Vagina (tissue), 2 donors: ENCODE measurements at regions not wholly inside any gene's neighbourhood (a gene's known extent, or its start where the extent isn't known, plus 50 kb on each side); places are given as distances from the start of the nearest gene placed in this dataset.

Source experiments
- POLR2A ChIP-seq, 2 donors: fragments of 450-650 bp; IDR thresholded peaks; one replicate each; pipeline ENCODE4 v1.6.1; 2017; ENCODE audit warnings: antibody characterized with exemption in 2 of 2, mild to moderate bottlenecking in 2 of 2, moderate library complexity in 2 of 2
- TF ChIP-seq, protein P1 (sequence below), 3 experiments: fragments of 450-650 bp in 2 of 3; fragments of 200-600 bp in 1 of 3; sonication (generic) in 1 of 3; IDR thresholded peaks; one replicate each; pipeline ENCODE4 v1.5.1; 2017 to 2019; ENCODE audit warnings: antibody characterized with exemption in 3 of 3, mild to moderate bottlenecking in 2 of 3, moderate library complexity in 2 of 3

DNA sequence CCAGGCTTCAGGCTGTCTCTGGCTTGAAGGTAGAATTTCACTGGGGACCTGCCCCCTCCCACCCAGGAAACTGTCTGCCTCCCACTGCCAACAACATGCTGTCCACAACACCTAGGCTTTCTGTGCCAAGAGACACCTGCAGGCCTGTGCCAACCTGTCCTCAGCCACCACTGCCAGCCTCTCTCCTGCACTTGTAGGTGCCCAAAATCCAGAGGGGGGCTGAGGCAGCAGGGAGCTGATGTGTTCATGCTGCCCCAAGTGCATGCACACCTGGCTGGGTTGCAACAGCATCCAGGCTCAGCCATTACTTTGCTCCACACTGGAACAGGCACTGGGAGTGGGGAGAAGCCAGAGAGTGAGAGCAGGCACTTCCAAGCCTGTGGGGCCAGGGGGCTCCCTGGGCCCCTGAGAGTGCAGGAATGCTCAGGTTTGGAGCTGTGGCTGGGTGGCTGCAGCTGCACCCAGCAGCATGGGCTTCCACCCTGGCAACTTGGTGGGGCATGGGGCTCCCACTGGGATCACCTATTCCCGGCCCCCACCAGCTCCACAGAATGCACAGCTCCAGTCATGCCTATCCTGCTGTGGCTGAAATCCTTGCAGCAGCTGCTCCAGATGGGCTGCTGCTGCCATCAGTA, 218.1 kb upstream of the OBI1 start:
- TF ChIP-seq, protein P1, sequence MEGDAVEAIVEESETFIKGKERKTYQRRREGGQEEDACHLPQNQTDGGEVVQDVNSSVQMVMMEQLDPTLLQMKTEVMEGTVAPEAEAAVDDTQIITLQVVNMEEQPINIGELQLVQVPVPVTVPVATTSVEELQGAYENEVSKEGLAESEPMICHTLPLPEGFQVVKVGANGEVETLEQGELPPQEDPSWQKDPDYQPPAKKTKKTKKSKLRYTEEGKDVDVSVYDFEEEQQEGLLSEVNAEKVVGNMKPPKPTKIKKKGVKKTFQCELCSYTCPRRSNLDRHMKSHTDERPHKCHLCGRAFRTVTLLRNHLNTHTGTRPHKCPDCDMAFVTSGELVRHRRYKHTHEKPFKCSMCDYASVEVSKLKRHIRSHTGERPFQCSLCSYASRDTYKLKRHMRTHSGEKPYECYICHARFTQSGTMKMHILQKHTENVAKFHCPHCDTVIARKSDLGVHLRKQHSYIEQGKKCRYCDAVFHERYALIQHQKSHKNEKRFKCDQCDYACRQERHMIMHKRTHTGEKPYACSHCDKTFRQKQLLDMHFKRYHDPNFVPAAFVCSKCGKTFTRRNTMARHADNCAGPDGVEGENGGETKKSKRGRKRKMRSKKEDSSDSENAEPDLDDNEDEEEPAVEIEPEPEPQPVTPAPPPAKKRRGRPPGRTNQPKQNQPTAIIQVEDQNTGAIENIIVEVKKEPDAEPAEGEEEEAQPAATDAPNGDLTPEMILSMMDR (IDR thresholded peaks at IDR 0.05): no peak
- no peak for TF ChIP-seq POLR2A (IDR thresholded peaks at IDR 0.05)
